Stimulated activated CD8-positive, alpha-beta memory T cell treated with anti-CD3 and anti-CD28 coated beads, Interleukin-12 subunit alpha, Interleukin-12 subunit beta, amount 100 ng/mL, for 4 hours (primary cell): ENCODE measurements at regions not wholly inside any gene's neighbourhood (a gene's known extent, or its start where the extent isn't known, plus 50 kb on each side); places are given as distances from the start of the nearest gene placed in this dataset.

Source experiments
- DNase-seq: peaks from one replicate; pipeline ENCODE4 v3.0.0-alpha.2; 2020; ENCODE audit warnings: low read depth

DNA sequence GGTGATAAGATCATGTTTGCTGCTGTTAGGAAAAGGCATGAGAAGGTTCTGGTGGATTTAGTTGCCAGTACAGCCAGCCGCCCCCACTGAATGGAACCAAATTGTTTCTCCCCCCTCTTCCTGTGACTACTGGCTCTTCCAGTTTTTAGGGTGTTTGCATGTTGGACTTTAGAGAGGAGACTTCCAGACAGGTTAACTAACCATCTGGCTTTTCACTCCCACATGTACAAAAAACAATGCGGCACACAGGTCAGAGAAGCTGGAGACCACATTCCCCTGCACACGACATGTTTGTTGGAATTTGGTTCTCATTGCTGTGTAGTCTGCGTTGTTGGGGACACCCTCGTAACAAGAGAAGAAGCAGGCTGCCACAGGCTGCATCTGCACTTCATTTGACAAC, 103.9 kb upstream of the TMEM132C start:
- DNase-seq = no peak

DNA sequence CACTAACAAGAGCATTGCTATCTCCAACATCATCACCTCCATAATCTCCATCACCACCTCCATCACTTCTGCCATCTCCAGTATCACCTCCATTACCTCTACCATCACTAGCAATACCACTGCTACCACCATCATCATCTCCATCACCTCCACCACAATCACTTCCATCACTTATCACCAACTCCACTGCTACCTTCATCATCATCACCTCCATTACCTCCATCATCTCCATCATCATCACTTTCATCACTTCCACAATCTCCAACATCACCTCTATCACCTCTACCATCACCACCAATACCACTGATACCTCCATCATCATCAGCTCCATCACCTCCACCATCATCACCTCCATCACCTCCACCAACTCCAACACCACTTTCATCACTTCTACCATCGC, 102.4 kb upstream of the TMEM132C start:
- no peak for DNase-seq

DNA sequence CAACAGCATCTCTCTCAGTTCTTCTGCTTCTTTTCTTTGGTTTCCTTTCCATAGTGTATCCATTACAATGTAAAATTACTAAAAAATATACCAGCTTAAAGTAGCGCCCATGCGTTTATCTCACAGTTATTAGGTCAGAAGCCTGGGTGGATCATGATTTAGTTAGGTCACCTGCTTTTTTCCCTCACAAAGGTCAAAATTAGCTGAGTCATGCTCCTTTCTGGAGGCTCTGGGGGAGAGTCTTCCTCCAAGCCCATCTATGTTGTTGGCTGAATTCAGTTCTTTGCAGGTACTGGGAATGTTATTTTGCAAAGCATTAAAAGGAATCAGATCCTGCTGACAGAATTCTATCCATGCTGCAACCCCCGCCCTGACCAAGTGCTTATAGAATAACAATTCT, 101.6 kb upstream of the TMEM132C start:
- no peak for DNase-seq

DNA sequence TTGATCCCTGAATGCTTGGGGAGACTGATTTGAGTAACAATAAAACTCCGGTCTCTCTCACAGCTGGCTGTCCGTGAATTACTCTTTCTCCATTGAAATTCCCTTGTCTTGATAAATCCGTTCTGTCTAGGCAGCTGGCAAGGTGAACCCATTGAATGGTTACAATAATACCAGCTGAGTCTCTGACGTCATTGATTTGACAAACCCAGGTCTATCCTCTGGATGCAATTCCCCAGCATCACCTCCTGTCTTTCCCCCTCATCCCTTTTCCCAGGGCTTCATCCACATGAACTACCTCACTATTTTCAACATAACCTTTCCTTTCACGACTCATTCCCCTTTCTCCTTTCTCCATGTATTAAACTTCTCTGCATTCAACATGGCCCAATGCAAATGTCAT, 98.7 kb upstream of the TMEM132C start:
- DNase-seq = no peak

DNA sequence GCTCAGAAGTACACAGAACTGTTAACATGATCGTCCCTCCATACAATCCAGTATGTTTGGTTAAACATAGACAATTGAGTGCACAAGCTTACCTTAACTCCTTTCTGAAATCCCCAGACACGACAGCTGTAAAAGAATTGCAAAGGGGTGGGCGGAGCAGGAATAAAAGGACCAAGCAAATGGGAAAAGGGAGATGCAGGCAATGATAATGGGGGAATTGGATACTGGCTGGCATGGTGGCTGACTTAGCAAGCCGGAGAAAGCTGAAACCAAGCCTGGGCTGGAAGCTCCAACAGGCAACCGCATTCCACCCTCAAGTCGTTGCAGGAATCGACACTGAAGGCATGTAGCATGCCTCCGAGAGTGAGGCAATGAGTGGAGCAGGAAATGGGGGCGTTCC, 96.8 kb upstream of the TMEM132C start:
- no peak for DNase-seq

DNA sequence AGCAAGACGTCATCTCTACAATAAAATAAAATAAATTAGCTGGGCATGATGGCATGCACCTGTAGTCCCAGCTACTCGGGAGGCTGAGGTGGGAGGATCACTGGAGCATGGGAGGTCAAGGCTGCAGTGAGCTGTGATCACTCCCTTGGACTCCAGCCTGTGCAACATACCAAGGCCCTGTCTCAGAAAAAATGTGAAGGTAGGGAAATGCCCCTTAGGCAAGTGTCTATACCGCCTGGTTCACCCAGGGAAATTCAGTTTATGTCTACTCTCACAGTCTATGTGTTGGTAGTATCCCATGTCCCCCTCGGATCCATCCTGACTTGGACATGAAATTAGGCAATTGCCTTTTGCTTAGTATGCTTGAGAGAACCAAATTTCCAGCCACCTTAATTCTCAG, 88.4 kb upstream of the TMEM132C start:
- no peak for DNase-seq

DNA sequence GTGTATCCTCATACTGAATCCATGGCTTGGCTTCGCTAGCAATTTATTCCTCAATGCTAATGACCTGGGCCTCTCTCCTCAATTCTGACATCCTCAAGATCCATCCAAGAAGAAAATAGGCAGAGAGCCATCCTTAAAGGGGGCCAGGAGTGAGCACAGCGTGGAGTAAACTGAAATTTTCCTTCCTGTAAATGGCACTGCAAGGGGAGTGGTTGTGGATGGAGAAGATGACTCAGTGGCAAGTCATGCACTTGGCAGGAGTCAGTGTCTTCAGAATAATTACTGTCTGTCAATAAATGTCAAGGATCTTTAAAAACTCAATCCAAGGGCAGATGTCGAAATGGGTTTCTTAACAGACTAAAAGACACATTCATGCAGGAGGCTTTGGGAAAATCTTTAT, 88.0 kb upstream of the TMEM132C start:
- no peak for DNase-seq

DNA sequence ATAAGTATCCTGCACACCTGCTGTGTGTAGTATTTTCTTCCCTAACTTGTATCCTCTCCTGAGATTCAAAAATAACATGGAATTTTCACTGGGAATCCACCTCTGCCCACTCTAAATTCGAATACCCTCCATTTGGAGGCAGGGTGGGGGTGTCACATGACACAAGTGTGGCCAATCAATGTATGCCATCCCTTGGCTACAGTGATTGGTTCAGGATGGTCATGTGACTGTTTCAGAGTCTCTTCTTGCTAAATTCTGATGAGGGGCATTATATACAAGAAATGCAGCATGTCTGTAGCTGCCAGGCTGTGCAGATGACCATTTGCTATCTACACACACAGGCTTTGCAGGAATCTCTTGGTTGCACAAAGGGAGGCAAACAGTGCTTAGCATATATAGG, 86.8 kb upstream of the TMEM132C start:
- no peak for DNase-seq

DNA sequence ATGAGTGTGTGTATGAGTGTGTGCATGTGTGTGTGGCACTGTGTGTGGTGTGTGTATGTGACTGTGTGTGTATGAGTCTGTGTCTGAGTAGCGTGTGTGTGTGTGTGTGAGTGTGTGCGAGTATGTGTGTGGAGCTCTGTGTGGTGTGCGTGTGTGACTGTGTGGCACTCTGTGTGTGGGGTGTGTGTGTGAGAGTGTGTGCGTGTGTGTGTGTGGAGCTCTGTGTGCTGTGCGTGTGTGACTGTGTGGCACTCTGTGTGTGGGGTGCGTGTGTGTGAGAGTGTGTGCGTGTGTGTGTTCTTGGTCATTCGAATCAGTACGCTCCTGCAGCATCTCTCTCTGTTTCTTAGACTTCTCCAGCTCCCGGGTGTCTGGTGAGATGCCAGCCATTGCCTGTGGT, 76.9 kb upstream of the TMEM132C start:
- DNase-seq = no peak

DNA sequence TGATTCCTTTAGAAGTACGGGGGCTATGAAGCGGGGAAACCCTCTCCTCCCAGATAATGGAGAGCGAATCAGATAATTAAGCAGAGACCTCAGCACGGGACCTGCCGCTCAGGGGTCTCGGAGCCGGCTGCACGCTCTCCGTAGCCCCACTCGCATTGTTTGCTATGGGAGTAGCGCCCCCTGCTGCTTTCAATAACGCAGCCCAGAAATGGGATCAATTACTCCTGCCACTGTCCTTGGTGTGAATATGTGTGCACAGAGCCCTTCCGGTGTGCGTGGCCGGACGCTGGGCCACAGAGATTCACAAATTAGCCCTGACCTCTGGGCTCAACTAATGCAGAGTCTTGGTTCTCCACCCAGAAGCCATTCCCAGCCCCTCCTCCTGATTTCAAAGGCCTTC, 76.4 kb upstream of the TMEM132C start:
- no peak for DNase-seq

DNA sequence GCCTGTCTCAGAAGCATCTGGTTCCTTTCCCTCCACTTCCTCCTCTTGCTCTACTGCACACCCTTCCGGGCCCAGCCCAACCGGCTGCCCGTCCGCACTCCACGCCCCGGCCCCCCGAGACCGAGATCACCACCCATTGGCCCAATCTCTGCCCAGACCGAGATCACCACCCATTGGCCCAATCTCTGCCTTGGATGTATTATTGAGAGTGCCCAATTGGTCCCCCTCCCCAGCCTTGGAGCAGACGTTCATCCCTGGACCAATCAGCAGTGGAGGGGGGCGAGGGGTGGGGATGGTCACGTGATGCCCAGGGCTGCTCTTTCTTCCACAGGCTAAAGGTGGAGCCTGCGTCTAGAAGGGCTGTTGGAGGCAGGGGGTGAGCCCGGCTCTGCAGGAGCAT, 75.6 kb upstream of the TMEM132C start:
- DNase-seq = no peak

DNA sequence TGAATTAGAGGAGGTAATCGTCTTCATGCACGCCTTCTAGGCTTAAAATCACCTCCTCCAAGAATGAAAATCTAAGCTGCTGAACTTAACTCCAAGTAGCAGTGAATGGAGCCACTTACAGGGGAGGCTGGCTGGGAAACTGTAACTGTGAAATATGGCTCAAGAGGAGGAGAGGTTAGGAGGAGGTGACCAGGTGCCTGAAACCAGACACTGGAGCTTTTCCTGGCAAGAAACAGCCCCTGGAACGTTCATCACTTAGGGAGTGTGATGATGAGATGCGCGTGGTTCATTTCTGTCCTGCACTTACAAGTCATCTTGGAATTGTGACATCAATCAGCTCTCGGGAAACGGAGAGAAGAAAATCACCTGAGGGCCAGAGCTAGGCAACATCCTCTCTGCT, 62.3 kb upstream of the TMEM132C start:
- DNase-seq = no peak

DNA sequence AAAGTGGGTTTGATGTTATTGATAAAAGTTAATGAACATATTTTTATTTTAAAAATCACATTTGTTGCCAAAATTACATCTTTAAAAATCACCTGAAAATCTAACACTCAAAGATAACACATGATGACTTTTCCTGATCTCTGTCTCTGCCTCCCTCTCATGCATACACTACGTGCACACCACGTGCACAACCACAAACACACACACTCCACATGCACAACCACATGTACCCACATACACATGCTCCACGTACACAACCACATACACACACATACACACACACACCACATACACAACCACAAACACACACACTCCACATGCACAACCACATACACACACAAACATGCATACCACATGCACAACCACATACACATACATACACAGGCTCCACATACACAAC, 61.8 kb upstream of the TMEM132C start:
- no peak for DNase-seq

DNA sequence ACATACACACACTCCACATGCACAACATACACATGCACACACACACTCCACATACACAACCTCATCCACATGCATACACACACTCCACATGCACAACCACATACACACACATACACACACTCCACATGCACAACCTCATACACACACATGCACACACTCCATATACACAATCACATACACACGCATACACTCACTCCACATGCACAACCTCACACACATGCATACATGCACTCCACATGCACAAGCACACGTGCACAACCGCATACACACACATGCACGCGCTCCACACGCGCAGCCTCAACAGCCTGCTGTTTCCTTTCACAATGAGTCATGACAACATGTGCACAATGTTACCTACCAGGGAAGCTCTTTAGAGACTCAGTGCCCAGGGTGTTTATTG, 61.2 kb upstream of the TMEM132C start:
- DNase-seq = no peak
